ENCODE measurements at regions not wholly inside any gene's neighbourhood (a gene's known extent, or its start where the extent isn't known, plus 50 kb on each side); places are given as distances from the start of the nearest gene placed in this dataset.

DNA sequence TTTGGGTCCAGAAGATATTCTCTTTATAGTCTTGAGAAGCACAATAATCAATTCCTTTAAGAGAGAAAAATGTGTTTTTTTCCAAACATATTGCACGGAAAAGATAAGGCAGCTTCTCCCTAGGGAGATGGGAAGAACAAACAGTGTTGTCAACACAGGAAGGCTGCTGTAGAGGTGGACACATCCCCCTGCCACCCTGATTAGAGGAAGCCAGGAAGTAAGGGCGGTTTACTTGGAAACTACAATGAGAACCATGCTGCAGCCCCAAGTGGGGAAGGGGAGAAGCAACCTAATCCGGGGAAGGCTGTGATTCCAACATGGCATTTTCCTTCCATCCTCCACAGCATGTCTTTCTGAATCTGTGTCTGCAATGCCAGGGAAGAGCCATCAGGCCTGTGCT is 256.9 kb upstream of the TGFBR2 start:
- no peaks in the 10 kb centered on the region for H3K27me3 ChIP-seq (replicated peaks; ENCODE audit: control insufficient read depth, insufficient read depth, low read length)
- DNase-seq: no peak
- Mint-ChIP-seq H3K4me3 (ENCODE audit: unreplicated experiment) (no peak overlapping the region), H3K9me3 (ENCODE audit: unreplicated experiment) (no peaks in the 10 kb centered on the region), H3K36me3 (ENCODE audit: insufficient read depth, unreplicated experiment) (no peaks in the 10 kb centered on the region), H3K27me3 (ENCODE audit: insufficient read depth, unreplicated experiment) (no peaks in the 10 kb centered on the region), H3K4me1 (ENCODE audit: low read depth, unreplicated experiment) (peaks cover 38% of the 10 kb centered on the region), H3K27ac (ENCODE audit: unreplicated experiment) (no peak overlapping the region)
- no TSS peak for BruUV-seq (replicated peaks)
- ChIA-PET CTCF (no interaction called here), POLR2A (no interaction called here)
- peaks cover 30% of the 10 kb centered on the region for H3K4me1 ChIP-seq
- no peaks in the 10 kb centered on the region for H3K36me3 ChIP-seq (ENCODE audit: control insufficient read depth, insufficient read depth, low read length)
- TF ChIP-seq, protein P1, sequence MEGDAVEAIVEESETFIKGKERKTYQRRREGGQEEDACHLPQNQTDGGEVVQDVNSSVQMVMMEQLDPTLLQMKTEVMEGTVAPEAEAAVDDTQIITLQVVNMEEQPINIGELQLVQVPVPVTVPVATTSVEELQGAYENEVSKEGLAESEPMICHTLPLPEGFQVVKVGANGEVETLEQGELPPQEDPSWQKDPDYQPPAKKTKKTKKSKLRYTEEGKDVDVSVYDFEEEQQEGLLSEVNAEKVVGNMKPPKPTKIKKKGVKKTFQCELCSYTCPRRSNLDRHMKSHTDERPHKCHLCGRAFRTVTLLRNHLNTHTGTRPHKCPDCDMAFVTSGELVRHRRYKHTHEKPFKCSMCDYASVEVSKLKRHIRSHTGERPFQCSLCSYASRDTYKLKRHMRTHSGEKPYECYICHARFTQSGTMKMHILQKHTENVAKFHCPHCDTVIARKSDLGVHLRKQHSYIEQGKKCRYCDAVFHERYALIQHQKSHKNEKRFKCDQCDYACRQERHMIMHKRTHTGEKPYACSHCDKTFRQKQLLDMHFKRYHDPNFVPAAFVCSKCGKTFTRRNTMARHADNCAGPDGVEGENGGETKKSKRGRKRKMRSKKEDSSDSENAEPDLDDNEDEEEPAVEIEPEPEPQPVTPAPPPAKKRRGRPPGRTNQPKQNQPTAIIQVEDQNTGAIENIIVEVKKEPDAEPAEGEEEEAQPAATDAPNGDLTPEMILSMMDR (IDR thresholded peaks at IDR 0.05; ENCODE audit: insufficient read depth in 1 of 2, low read depth in 1 of 2, low read length in 1 of 2, severe bottlenecking in 1 of 2, unreplicated experiment in 1 of 2): no peak
- H3K9me3 ChIP-seq: no peaks in the 10 kb centered on the region
- intact Hi-C loops (cut with micrococcal nuclease; ENCODE audit: unreplicated experiment): loop anchor here (10.0 kb wide), 1 partner anchor 245 kb away; no protein-coding TSS in a partner anchor
- no peak overlapping the region for H3K4me3 ChIP-seq (ENCODE audit: low read depth, low read length)

DNA sequence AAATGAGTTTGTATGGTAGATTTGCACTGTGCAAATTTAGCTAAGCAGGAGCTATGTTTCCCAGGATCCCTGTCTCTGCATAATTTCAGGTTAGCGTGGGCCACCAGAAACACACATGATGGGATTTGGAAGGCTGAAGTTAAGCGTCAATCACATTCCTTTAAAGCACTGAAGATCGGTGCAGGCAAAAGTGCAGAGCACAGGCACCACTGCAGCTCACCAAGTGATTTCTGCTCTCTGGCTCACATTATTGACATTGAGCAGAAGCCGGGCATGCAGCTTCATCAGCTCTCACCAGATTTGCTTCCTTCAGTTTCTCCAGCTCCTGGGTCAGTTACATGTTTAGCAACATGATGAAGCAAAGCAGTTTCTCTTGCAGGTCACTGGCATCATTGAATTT is 256.4 kb upstream of the TGFBR2 start:
- Mint-ChIP-seq H3K27me3 (ENCODE audit: insufficient read depth, unreplicated experiment) (no peaks in the 10 kb centered on the region), H3K36me3 (ENCODE audit: insufficient read depth, unreplicated experiment) (no peaks in the 10 kb centered on the region), H3K4me3 (ENCODE audit: unreplicated experiment) (no peak overlapping the region), H3K4me1 (ENCODE audit: low read depth, unreplicated experiment) (peaks cover 38% of the 10 kb centered on the region), H3K9me3 (ENCODE audit: unreplicated experiment) (no peaks in the 10 kb centered on the region), H3K27ac (ENCODE audit: unreplicated experiment) (no peak overlapping the region)
- Histone ChIP-seq H3K4me1 (peaks cover 29% of the 10 kb centered on the region), H3K36me3 (ENCODE audit: control insufficient read depth, insufficient read depth, low read length) (no peaks in the 10 kb centered on the region), H3K27me3 (replicated peaks; ENCODE audit: control insufficient read depth, insufficient read depth, low read length) (no peaks in the 10 kb centered on the region), H3K9me3 (no peaks in the 10 kb centered on the region), H3K4me3 (ENCODE audit: low read depth, low read length) (no peak overlapping the region)
- POLR2A ChIA-PET: no interaction called here
- DNase-seq: no peak
- CTCF ChIA-PET: no interaction called here
- TF ChIP-seq, protein P1 (IDR thresholded peaks at IDR 0.05; ENCODE audit: insufficient read depth in 1 of 2, low read depth in 1 of 2, low read length in 1 of 2, severe bottlenecking in 1 of 2, unreplicated experiment in 1 of 2): no peak
- intact Hi-C loops (cut with micrococcal nuclease; ENCODE audit: unreplicated experiment): no loop called here
- no TSS peak for BruUV-seq (replicated peaks)

DNA sequence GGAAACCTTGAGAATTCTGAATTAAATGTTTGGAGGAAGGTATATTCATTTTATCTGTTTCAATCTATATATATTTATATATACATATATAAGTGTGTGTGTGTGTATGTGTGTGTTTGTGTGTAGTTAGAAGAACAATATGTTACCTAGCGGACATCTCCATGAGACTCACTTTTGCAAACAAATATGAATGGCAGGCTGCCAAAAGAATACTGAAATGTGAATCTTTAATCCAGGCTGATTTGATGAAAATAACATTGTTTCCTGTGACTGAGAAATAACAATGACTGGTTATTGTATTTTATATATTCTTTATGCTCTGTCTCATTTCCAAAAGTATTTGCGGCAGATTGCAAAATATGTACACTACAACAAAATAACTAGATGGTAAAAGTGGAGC is 255.5 kb upstream of the TGFBR2 start:
- H3K27me3 Mint-ChIP-seq (ENCODE audit: insufficient read depth, unreplicated experiment): no peaks in the 10 kb centered on the region
- POLR2A ChIA-PET: no interaction called here
- intact Hi-C loops (cut with micrococcal nuclease; ENCODE audit: unreplicated experiment): no loop called here

More for the DNA sequence above, 255.5 kb upstream of the TGFBR2 start:
- no peak overlapping the region for H3K27ac Mint-ChIP-seq (ENCODE audit: unreplicated experiment)
- Histone ChIP-seq H3K4me1 (peaks cover 29% of the 10 kb centered on the region), H3K36me3 (ENCODE audit: control insufficient read depth, insufficient read depth, low read length) (no peaks in the 10 kb centered on the region), H3K27me3 (replicated peaks; ENCODE audit: control insufficient read depth, insufficient read depth, low read length) (no peaks in the 10 kb centered on the region), H3K9me3 (no peaks in the 10 kb centered on the region), H3K4me3 (ENCODE audit: low read depth, low read length) (no peak overlapping the region)
- TF ChIP-seq, protein P1 (IDR thresholded peaks at IDR 0.05; ENCODE audit: insufficient read depth in 1 of 2, low read depth in 1 of 2, low read length in 1 of 2, severe bottlenecking in 1 of 2, unreplicated experiment in 1 of 2): no peak
- BruUV-seq (replicated peaks): no TSS peak
- H3K36me3 Mint-ChIP-seq (ENCODE audit: insufficient read depth, unreplicated experiment): no peaks in the 10 kb centered on the region
- peaks cover 31% of the 10 kb centered on the region for H3K4me1 Mint-ChIP-seq (ENCODE audit: low read depth, unreplicated experiment)
- H3K9me3 Mint-ChIP-seq (ENCODE audit: unreplicated experiment): no peaks in the 10 kb centered on the region
- no peak for DNase-seq
- CTCF ChIA-PET: no interaction called here
- no peak overlapping the region for H3K4me3 Mint-ChIP-seq (ENCODE audit: unreplicated experiment)

Data from Caco-2 (cell line).